ENCODE measurements at regions not wholly inside any gene's neighbourhood (a gene's known extent, or its start where the extent isn't known, plus 50 kb on each side); places are given as distances from the start of the nearest gene placed in this dataset.

- DNase-seq = no peak
- no peak overlapping the region for H3K4me3 ChIP-seq
- 85 to 100% methylated on average over 1 to 5 of the region's 5 CpGs for WGBS, 2 donors (ENCODE audit: low coverage in 1 of 2)
- no peaks in the 10 kb centered on the region for H3K27me3 ChIP-seq
- intact Hi-C loops (cut with DNase I; ENCODE audit: low total_unique reads) = no loop called here
- H3K27ac ChIP-seq = no peak overlapping the region
- peaks cover 0 to 15% (median 0%) of the 10 kb centered on the region in 4 donors for H3K4me1 ChIP-seq
- TF ChIP-seq POLR2A (IDR thresholded peaks at IDR 0.05) (no peak), CTCF (IDR thresholded peaks at IDR 0.05) (no peak), POLR2AphosphoS5 (IDR thresholded peaks at IDR 0.05) (no peak), EP300 (IDR thresholded peaks at IDR 0.05; ENCODE audit: low read depth) (no peak)
- no peaks in the 10 kb centered on the region for H3K9me3 ChIP-seq
- in situ Hi-C loops (cut with MboI; ENCODE audit: low pct_ligation_motif_present in 1 of 4, low pct_unique_long_range_greater_than_20kb in 1 of 4, low sequenced_read_pairs in 3 of 4) = no loop called here
- H3K36me3 ChIP-seq = no peaks in the 10 kb centered on the region
Measured at GRCh38 chr1:87851490-87851889, 522.8 kb downstream of the LMO4 start.

DNA sequence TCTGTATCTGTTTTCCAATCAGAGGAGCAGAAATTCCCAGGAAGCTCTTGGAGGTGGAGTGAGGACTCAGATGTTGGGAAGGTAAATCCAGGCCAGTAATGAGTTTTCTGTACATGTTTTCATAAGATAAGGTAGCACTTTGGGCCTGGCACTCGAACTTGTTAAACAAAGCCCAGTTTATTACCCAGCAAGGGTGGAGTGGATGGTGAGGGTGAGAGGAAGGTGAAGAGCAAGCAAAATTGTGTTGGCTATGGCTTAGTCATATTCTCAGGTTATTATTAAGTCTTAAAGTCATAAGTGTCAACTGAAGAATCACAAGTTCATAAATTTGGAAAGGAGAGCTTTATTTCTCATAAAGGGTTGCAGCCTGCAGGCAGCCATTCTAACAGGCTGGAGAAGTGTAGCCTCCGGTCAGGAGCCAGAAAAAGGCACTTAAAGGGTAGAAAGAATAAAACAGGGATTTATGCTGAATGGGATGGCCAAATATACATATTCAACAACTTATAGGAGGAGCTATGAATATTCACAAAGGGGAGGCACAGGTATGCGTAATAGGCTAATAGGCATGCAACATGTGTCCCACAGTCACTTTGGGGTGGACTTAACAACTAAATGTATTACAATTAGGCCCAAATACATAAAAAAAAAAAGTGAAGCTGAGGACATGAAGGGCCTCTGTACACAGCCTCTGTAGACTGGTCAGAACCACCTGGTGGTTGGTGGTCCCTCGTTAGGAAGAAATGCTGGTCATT lies 523.9 kb downstream of the LMO4 start:
- Histone ChIP-seq H3K9me3 (no peaks in the 10 kb centered on the region), H3K36me3 (no peaks in the 10 kb centered on the region), H3K4me3 (no peak overlapping the region), H3K27ac (no peak overlapping the region), H3K4me1 (peaks cover 0 to 15% (median 0%) of the 10 kb centered on the region in 4 donors), H3K27me3 (no peaks in the 10 kb centered on the region)
- intact Hi-C loops (cut with DNase I; ENCODE audit: low total_unique reads) (no loop called here), in situ Hi-C loops (cut with MboI; ENCODE audit: low pct_ligation_motif_present in 1 of 4, low pct_unique_long_range_greater_than_20kb in 1 of 4, low sequenced_read_pairs in 3 of 4) (no loop called here)
- 71 to 72% methylated on average over 4 of the region's 4 CpGs for WGBS, 2 donors (ENCODE audit: low coverage in 1 of 2)
- TF ChIP-seq CTCF (IDR thresholded peaks at IDR 0.05) (no peak), EP300 (IDR thresholded peaks at IDR 0.05; ENCODE audit: low read depth) (no peak), POLR2AphosphoS5 (IDR thresholded peaks at IDR 0.05) (no peak), POLR2A (IDR thresholded peaks at IDR 0.05) (no peak)
- peak; percentile 18 for DNase-seq

- H3K4me3 ChIP-seq = no peak overlapping the region
- H3K27ac ChIP-seq = no peak overlapping the region
- peaks cover 0 to 15% (median 0%) of the 10 kb centered on the region in 4 donors for H3K4me1 ChIP-seq
- intact Hi-C loops (cut with DNase I; ENCODE audit: low total_unique reads) (no loop called here), in situ Hi-C loops (cut with MboI; ENCODE audit: low pct_ligation_motif_present in 1 of 4, low pct_unique_long_range_greater_than_20kb in 1 of 4, low sequenced_read_pairs in 3 of 4) (no loop called here)
- 75% methylated on average over 5 of the region's 5 CpGs; no CpG with 5 or more reads in 1 of the 2 donors for WGBS, 2 donors (ENCODE audit: low coverage in 1 of 2)
- H3K9me3 ChIP-seq = no peaks in the 10 kb centered on the region
- DNase-seq = no peak
- TF ChIP-seq POLR2A (IDR thresholded peaks at IDR 0.05) (no peak), POLR2AphosphoS5 (IDR thresholded peaks at IDR 0.05) (no peak), CTCF (IDR thresholded peaks at IDR 0.05) (no peak), EP300 (IDR thresholded peaks at IDR 0.05; ENCODE audit: low read depth) (no peak)
- H3K36me3 ChIP-seq = no peaks in the 10 kb centered on the region
- H3K27me3 ChIP-seq = no peaks in the 10 kb centered on the region
Measured at GRCh38 chr1:87853576-87854351, 525.1 kb downstream of the LMO4 start.

DNA sequence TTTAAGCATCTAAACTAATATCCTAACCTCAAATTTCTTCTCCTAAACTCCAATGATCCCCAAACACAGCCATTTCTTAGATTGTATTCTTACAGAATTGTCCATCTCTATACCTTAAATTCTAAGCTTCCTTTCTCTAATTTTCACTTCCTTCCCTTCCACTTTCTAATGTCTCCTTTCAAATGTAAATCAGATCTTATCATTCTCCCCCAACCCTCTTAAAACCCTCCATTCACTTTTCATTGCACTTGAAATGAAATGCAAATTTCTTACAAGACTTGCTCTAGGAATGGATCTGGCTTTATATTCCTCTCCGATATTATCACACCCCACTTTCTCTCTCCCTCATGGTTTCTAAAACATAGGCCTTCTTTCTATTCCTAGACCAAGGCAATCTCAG lies 534.6 kb downstream of the LMO4 start:
- 42 to 83% methylated on average over 1 of the region's 1 CpG for WGBS, 2 donors (ENCODE audit: low coverage in 1 of 2)
- intact Hi-C loops (cut with DNase I; ENCODE audit: low total_unique reads) (no loop called here), in situ Hi-C loops (cut with MboI; ENCODE audit: low pct_ligation_motif_present in 1 of 4, low pct_unique_long_range_greater_than_20kb in 1 of 4, low sequenced_read_pairs in 3 of 4) (no loop called here)
- H3K36me3 ChIP-seq = no peaks in the 10 kb centered on the region
- no peaks in the 10 kb centered on the region for H3K27me3 ChIP-seq
- no peaks in the 10 kb centered on the region for H3K9me3 ChIP-seq
- H3K4me3 ChIP-seq = no peak overlapping the region
- H3K27ac ChIP-seq = no peak overlapping the region
- TF ChIP-seq POLR2AphosphoS5 (IDR thresholded peaks at IDR 0.05) = no peak
- no peak for TF ChIP-seq POLR2A (IDR thresholded peaks at IDR 0.05)
- no peak for TF ChIP-seq CTCF (IDR thresholded peaks at IDR 0.05)
- TF ChIP-seq EP300 (IDR thresholded peaks at IDR 0.05; ENCODE audit: low read depth) = no peak
- H3K4me1 ChIP-seq = no peaks in the 10 kb centered on the region
- no peak for DNase-seq
